GM06990 (cell line): ENCODE measurements at regions not wholly inside any gene's neighbourhood (a gene's known extent, or its start where the extent isn't known, plus 50 kb on each side); places are given as distances from the start of the nearest gene placed in this dataset.
"Not testable (repeated sequence)": the region's sequence is repeated elsewhere in the genome, so short reads cannot be mapped to it uniquely, and the experiment has no call there.

Experiments used
- DNase-seq: peaks from one replicate; pipeline ENCODE4 v3.0.0-alpha.2; 2011; ENCODE audit not compliant: insufficient read length; ENCODE audit errors: extremely low read depth
- H3K27me3 ChIP-seq: replicated peaks from 2 replicates; pipeline ENCODE4 v1.6.0; 2011; ENCODE audit warnings: low read length; ENCODE audit not compliant: control insufficient read depth, insufficient read depth
- H3K36me3 ChIP-seq: 2 replicates; pipeline ENCODE4 v1.5.1; 2011; ENCODE audit warnings: low read length; ENCODE audit not compliant: control insufficient read depth, insufficient read depth
- H3K4me3 ChIP-seq: replicated peaks from 2 replicates; pipeline ENCODE4 v1.5.1; 2011; ENCODE audit warnings: low read depth, mild to moderate bottlenecking, control low read depth, low read length
- TF ChIP-seq, protein P1 (sequence below): IDR thresholded peaks from 2 replicates; pipeline ENCODE4 v1.5.1; 2011; ENCODE audit warnings: low read length, control low read depth, mild to moderate bottlenecking, inconsistent platforms; ENCODE audit not compliant: insufficient read depth, poor library complexity, severe bottlenecking

DNA sequence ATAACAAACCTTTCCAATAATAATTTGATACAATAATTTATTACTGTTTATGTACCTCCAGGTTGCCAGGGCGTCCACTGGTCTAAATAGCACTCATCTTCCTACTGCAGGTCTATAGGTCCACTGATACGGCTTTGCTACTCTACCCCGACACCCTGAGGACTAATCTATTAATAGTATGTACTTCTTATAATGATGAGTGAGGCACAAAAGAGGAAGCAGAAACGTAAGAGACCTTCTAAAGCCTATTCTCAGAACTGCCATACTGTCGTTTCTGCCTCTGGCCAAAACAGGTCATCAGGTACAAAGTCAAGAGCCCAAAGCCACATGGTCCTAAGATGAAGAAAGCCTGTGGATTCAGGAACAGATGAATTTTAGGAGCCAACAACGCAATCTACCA lies 163.2 kb upstream of the GRM7 start:
- peak; percentile 33 for DNase-seq
- Histone ChIP-seq H3K4me3 (no peak overlapping the region), H3K36me3 (no peaks in the 10 kb centered on the region), H3K27me3 (no peaks in the 10 kb centered on the region)
- TF ChIP-seq, protein P1, sequence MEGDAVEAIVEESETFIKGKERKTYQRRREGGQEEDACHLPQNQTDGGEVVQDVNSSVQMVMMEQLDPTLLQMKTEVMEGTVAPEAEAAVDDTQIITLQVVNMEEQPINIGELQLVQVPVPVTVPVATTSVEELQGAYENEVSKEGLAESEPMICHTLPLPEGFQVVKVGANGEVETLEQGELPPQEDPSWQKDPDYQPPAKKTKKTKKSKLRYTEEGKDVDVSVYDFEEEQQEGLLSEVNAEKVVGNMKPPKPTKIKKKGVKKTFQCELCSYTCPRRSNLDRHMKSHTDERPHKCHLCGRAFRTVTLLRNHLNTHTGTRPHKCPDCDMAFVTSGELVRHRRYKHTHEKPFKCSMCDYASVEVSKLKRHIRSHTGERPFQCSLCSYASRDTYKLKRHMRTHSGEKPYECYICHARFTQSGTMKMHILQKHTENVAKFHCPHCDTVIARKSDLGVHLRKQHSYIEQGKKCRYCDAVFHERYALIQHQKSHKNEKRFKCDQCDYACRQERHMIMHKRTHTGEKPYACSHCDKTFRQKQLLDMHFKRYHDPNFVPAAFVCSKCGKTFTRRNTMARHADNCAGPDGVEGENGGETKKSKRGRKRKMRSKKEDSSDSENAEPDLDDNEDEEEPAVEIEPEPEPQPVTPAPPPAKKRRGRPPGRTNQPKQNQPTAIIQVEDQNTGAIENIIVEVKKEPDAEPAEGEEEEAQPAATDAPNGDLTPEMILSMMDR = no peak

DNA sequence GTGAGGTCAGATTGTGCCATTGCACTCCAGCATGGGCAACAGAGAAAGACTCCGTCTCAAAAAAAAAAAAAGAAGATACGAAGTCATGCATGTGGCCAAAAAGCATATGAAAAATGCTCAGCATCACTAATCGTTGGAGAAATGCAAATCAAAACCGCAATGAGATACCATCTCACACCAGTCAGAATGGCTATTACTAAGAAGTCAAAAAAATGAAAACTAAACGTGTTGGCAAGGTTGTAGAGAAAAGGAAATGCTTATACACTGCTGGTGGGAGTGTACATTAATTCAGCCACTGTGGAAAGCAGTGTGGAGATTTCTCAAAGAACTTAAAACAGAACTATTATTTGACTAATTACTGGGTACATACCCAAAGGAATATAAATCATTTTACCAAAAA lies 156.1 kb upstream of the GRM7 start:
- H3K36me3 ChIP-seq, H3K27me3 ChIP-seq, H3K4me3 ChIP-seq, DNase-seq: not testable (repeated sequence)

DNA sequence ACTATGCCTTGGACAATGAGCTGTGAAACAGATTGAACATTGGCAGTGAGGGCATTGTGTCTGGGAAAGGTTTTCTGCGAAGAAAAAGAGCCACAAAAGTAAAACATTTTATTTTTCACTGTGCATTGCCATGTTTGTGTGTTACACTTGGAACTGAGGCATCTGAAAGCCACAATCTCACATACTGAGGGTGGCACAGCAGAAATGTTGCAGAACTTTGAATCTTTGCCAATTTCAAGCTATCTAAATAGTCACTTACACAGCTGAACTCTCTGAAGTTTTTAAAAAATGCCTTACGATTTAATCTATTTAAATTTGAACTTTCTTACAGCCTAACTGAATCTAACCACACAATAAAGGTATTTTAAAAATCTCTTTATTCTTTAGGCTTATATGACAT lies 154.1 kb upstream of the GRM7 start:
- Histone ChIP-seq H3K36me3 (no peaks in the 10 kb centered on the region), H3K4me3 (no peak overlapping the region), H3K27me3 (no peaks in the 10 kb centered on the region)
- DNase-seq = no peak
- TF ChIP-seq, protein P1 = no peak

DNA sequence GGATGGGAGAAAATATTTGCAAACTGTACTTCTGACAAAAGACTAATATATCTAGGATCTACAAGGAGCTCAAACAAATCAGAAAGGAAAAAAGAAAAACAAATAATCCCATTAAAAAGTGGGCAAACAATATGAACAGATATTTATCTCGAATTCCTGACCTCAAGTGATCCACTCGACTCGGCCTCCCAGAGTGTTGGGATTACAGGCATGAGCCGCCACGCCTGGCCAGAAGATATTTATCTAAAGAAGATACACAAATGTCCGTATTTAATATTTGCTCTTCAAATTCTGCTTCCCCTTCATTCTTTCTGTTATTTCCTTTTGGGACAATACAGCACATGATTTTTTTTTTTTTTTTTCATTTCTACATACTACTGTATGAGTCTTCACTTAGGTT lies 151.7 kb upstream of the GRM7 start:
- TF ChIP-seq, protein P1 = no peak
- Histone ChIP-seq H3K4me3 (no peak overlapping the region), H3K36me3 (no peaks in the 10 kb centered on the region), H3K27me3 (no peaks in the 10 kb centered on the region)
- no peak for DNase-seq

DNA sequence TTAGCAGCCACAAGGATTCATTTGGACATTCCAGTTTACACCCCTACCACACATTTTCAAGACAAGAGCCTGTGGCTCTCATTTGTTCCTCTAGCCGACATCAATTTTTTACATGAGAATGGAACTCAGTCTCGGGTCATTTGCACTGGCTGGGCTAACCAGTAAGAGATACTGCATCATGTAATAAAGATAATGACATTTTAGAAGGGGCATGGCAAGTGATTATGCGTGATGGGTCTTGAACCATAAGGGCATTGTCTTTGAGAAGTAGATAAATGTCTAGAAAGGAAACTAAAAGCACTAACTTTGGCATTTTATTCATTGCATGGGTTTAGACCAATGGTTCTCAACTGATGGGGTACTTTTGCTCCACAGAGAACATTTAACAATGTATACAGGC lies 146.0 kb upstream of the GRM7 start:
- Histone ChIP-seq H3K36me3 (no peaks in the 10 kb centered on the region), H3K4me3 (no peak overlapping the region), H3K27me3 (no peaks in the 10 kb centered on the region)
- TF ChIP-seq, protein P1 = no peak
- DNase-seq = no peak

DNA sequence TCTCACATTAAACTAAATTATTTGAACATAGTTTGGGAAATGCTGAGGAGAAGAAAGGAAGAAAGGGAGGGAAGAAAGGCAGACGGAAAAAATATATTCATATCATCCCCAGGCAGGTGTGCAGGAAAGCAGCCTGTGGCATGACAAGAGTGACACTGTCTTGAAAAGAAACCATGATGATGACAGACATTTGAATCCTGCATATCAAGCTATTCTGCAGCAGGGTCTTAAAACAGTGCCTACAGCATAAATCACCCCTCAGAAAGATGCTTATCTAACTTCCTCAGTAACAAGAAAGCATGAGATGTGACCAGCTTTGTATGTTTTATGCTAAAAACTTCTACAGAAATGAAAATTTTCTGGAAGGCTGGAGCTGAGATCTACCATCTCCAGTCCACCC lies 144.5 kb upstream of the GRM7 start:
- TF ChIP-seq, protein P1 = no peak
- no peaks in the 10 kb centered on the region for H3K27me3 ChIP-seq
- H3K4me3 ChIP-seq = no peak overlapping the region
- DNase-seq = no peak
- no peaks in the 10 kb centered on the region for H3K36me3 ChIP-seq
